HCT116 (cell line): ENCODE measurements at regions not wholly inside any gene's neighbourhood (a gene's known extent, or its start where the extent isn't known, plus 50 kb on each side); places are given as distances from the start of the nearest gene placed in this dataset.

Experiments used
- ATF3 ChIP-seq: IDR thresholded peaks from 2 replicates; pipeline ENCODE4 v1.6.1; 2012
- CTCF ChIP-seq, 3 experiments: fragments of 200-600 bp in 1 of 3; sonication (generic) in 1 of 3; IDR thresholded peaks in 2 of 3; conservative IDR thresholded peaks in 1 of 3; 2 replicates each; pipeline ENCODE4 v1.5.1; 2012 to 2017; ENCODE audit warnings: low read depth in 2 of 3, low read length in 2 of 3, antibody characterized with exemption in 1 of 3, borderline replicate concordance in 1 of 3, control low read depth in 1 of 3, mild to moderate bottlenecking in 1 of 3, mixed read lengths in 1 of 3, mixed run types in 1 of 3, moderate library complexity in 1 of 3; ENCODE audit not compliant: insufficient read depth in 1 of 3
- EZH2phosphoT487 ChIP-seq: fragments of 200-600 bp; IDR thresholded peaks from 2 replicates; pipeline ENCODE4 v1.6.1; 2018; ENCODE audit warnings: antibody characterized with exemption, borderline replicate concordance
- POLR2AphosphoS5 ChIP-seq: IDR thresholded peaks from 2 replicates; pipeline ENCODE4 v1.6.1; 2011; ENCODE audit warnings: mild to moderate bottlenecking, low read depth, low read length, moderate library complexity
- RAD21 ChIP-seq: IDR thresholded peaks from 2 replicates; pipeline ENCODE4 v1.6.1; 2012; ENCODE audit warnings: low read depth, mild to moderate bottlenecking
- SP1 ChIP-seq: IDR thresholded peaks from 2 replicates; pipeline ENCODE4 v1.6.1; 2012; ENCODE audit warnings: low read depth

- no peak for TF ChIP-seq EZH2phosphoT487
- TF ChIP-seq POLR2AphosphoS5: no peak
- TF ChIP-seq SP1: no peak
- no peak for TF ChIP-seq ATF3
- no peak for TF ChIP-seq CTCF (IDR thresholded peaks at IDR 0.05 in 2 of 3, conservative IDR thresholded peaks at IDR 0.05 in 1 of 3; ENCODE audit: borderline replicate concordance in 1 of 3, insufficient read depth in 1 of 3, low read depth in 2 of 3, low read length in 2 of 3)
- no peak for TF ChIP-seq RAD21
These were observed 776.5 kb downstream of the DHX35 start for GRCh38 chr20:39738651-39739050.
